Body of pancreas (tissue), 4 donors: ENCODE measurements at regions not wholly inside any gene's neighbourhood (a gene's known extent, or its start where the extent isn't known, plus 50 kb on each side); places are given as distances from the start of the nearest gene placed in this dataset.

ENCODE experiments used
- POLR2A ChIP-seq, 3 donors: fragments of 450-650 bp; IDR thresholded peaks; one replicate each; pipeline ENCODE4 v1.6.1; 2016; ENCODE audit warnings: antibody characterized with exemption in 3 of 3, mild to moderate bottlenecking in 2 of 3
- TF ChIP-seq, protein P1 (sequence below), 7 experiments: fragments of 450-650 bp in 4 of 7; fragments of 200-600 bp in 3 of 7; sonication (generic) in 3 of 7; IDR thresholded peaks; one replicate each; pipeline ENCODE4 v1.5.1; 2016 to 2019; ENCODE audit warnings: antibody characterized with exemption in 7 of 7

DNA sequence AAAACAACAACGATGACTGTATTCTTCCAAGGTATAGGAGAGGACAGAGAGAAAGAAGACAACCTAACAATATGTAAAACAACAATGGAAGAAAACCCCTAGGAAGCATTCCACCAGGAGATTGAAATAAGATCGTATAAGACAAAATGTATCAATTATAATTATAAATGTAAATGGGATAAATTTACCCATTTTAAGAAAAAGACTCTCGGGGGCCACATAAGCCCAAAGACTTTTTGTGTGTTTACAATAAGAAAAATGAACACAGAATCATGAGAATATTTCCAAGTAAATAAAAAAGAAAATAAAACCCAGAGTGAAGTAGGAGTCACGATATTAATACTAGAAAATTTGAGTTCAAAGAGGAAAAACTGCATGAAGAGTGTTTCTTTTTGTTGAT, 126.4 kb downstream of the ASB1 start:
- TF ChIP-seq, protein P1, sequence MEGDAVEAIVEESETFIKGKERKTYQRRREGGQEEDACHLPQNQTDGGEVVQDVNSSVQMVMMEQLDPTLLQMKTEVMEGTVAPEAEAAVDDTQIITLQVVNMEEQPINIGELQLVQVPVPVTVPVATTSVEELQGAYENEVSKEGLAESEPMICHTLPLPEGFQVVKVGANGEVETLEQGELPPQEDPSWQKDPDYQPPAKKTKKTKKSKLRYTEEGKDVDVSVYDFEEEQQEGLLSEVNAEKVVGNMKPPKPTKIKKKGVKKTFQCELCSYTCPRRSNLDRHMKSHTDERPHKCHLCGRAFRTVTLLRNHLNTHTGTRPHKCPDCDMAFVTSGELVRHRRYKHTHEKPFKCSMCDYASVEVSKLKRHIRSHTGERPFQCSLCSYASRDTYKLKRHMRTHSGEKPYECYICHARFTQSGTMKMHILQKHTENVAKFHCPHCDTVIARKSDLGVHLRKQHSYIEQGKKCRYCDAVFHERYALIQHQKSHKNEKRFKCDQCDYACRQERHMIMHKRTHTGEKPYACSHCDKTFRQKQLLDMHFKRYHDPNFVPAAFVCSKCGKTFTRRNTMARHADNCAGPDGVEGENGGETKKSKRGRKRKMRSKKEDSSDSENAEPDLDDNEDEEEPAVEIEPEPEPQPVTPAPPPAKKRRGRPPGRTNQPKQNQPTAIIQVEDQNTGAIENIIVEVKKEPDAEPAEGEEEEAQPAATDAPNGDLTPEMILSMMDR (IDR thresholded peaks at IDR 0.05): no peak
- TF ChIP-seq POLR2A (IDR thresholded peaks at IDR 0.05): no peak
